ENCODE measurements at regions not wholly inside any gene's neighbourhood (a gene's known extent, or its start where the extent isn't known, plus 50 kb on each side); places are given as distances from the start of the nearest gene placed in this dataset.
"Not testable (repeated sequence)": the region's sequence is repeated elsewhere in the genome, so short reads cannot be mapped to it uniquely, and the experiment has no call there.

GRCh38 chr10:64973391-64973790 is 1452.2 kb downstream of the REEP3 start:
- DNase-seq = no peak

- no peak for DNase-seq
These were observed 1454.9 kb downstream of the REEP3 start for GRCh38 chr10:64976150-64976549.

- DNase-seq = no peak
These were observed 1456.7 kb downstream of the REEP3 start for GRCh38 chr10:64977915-64978314.

- DNase-seq = no peak
These were observed 1475.7 kb downstream of the REEP3 start for GRCh38 chr10:64996886-64997285.

GRCh38 chr10:65010845-65011244 is 1489.6 kb downstream of the REEP3 start:
- DNase-seq = no peak

GRCh38 chr10:65017523-65017922 is 1496.3 kb downstream of the REEP3 start:
- no peak for DNase-seq

GRCh38 chr10:65024886-65025285 is 1503.7 kb downstream of the REEP3 start:
- no peak for DNase-seq

- DNase-seq = no peak
These were observed 1509.1 kb downstream of the REEP3 start for GRCh38 chr10:65030263-65030662.

GRCh38 chr10:65032867-65033769 is 1511.9 kb downstream of the REEP3 start:
- DNase-seq = no peak

GRCh38 chr10:65033957-65034356 is 1512.8 kb downstream of the REEP3 start:
- DNase-seq = no peak

GRCh38 chr10:65040796-65041195 is 1519.6 kb downstream of the REEP3 start:
- no peak for DNase-seq

- no peak for DNase-seq
These were observed 1520.1 kb downstream of the REEP3 start for GRCh38 chr10:65041307-65041706.

GRCh38 chr10:65042496-65042895 is 1521.3 kb downstream of the REEP3 start:
- DNase-seq = no peak

GRCh38 chr10:65046831-65047230 is 1525.6 kb downstream of the REEP3 start:
- no peak for DNase-seq

- DNase-seq = not testable (repeated sequence)
These were observed 1530.9 kb downstream of the REEP3 start for GRCh38 chr10:65052111-65052510.

- not testable (repeated sequence) for DNase-seq
These were observed 1532.2 kb downstream of the REEP3 start for GRCh38 chr10:65053397-65053796.

GRCh38 chr10:65053831-65054351 is 1532.7 kb downstream of the REEP3 start:
- not testable (repeated sequence) for DNase-seq

GRCh38 chr10:65054701-65055100 is 1533.5 kb downstream of the REEP3 start:
- not testable (repeated sequence) for DNase-seq

GRCh38 chr10:65065278-65065677 is 1544.1 kb downstream of the REEP3 start:
- no peak for DNase-seq

- DNase-seq = no peak
These were observed 1562.0 kb downstream of the REEP3 start for GRCh38 chr10:65083222-65083621.

GRCh38 chr10:65090991-65091390 is 1569.8 kb downstream of the REEP3 start:
- no peak for DNase-seq

GRCh38 chr10:65100146-65100545 is 1578.9 kb downstream of the REEP3 start:
- DNase-seq = no peak

- not testable (repeated sequence) for DNase-seq
These were observed 1579.7 kb downstream of the REEP3 start for GRCh38 chr10:65100881-65101280.

GRCh38 chr10:65110009-65110408 is 1588.8 kb downstream of the REEP3 start:
- no peak for DNase-seq

Data from stimulated activated CD4-positive, alpha-beta T cell treated with anti-CD3 and anti-CD28 coated beads, Interleukin-12 subunit alpha, Interleukin-12 subunit beta, amount 100 ng/mL, for 4 hours (primary cell).